Endothelial cell of umbilical vein (primary cell): ENCODE measurements at regions not wholly inside any gene's neighbourhood (a gene's known extent, or its start where the extent isn't known, plus 50 kb on each side); places are given as distances from the start of the nearest gene placed in this dataset.

ENCODE experiments used
- BruUV-seq: library from RNA; stranded (reverse); fragments of 400-500 nt; replicated peaks from 2 replicates; lab custom pipeline; 2021; lab: Mats Ljungman, UMichigan
- CTCF ChIA-PET: fragments of 300-600, 350-600 bp; sonication (Branson Sonifier 250); formaldehyde crosslinking; loops from one replicate; lab custom pipeline; 2021; ENCODE audit warnings: antibody characterized with exemption, inconsistent platforms; lab: Charles Lee
- POLR2A ChIA-PET: fragments of 300-600, 350-600 bp; sonication (Branson Sonifier 250); formaldehyde crosslinking; loops from one replicate; lab custom pipeline; 2021; ENCODE audit warnings: antibody characterized with exemption, inconsistent platforms; lab: Charles Lee
- DNase-seq: peaks from one replicate; pipeline ENCODE4 v3.0.0-alpha.2; 2011; ENCODE audit warnings: low read depth, low spot score
- FAIRE-seq: peaks from 2 replicates; lab custom pipeline; 2011; peaks lifted over from hg19 to GRCh38; lab: Jason Lieb, UNC
- H2AFZ ChIP-seq: 2 replicates; pipeline ENCODE4 v1.6.0; 2012; ENCODE audit warnings: low read depth, low read length, control low read depth, inconsistent platforms
- H3K27ac ChIP-seq: 2 replicates; pipeline ENCODE4 v1.5.1; 2011; ENCODE audit warnings: low read depth, mild to moderate bottlenecking, control low read depth, low read length, moderate library complexity; ENCODE audit not compliant: insufficient read depth
- H3K27me3 ChIP-seq, 2 experiments: 2 replicates each; pipeline versions ENCODE4 v1.6.0 to v1.6.1; 2011; ENCODE audit warnings: low read length in 2 of 2, mixed read lengths in 1 of 2; ENCODE audit not compliant: control insufficient read depth in 2 of 2, insufficient read depth in 2 of 2
- H3K36me3 ChIP-seq, 2 experiments: 2 replicates in 1 of 2; 3 replicates in 1 of 2; pipeline ENCODE4 v1.5.1; 2011; ENCODE audit warnings: low read length in 2 of 2, mild to moderate bottlenecking in 1 of 2, moderate library complexity in 1 of 2; ENCODE audit not compliant: control insufficient read depth in 2 of 2, insufficient read depth in 2 of 2; ENCODE audit errors: extremely low read depth in 1 of 2
- H3K4me1 ChIP-seq: 3 replicates; pipeline ENCODE4 v1.5.1; 2011; ENCODE audit warnings: mild to moderate bottlenecking, low read length; ENCODE audit not compliant: control insufficient read depth, insufficient read depth; ENCODE audit errors: extremely low read depth
- H3K4me2 ChIP-seq: 2 replicates; pipeline ENCODE4 v1.6.1; 2011; ENCODE audit warnings: low read length, control low read depth, mixed read lengths; ENCODE audit not compliant: insufficient read depth
- H3K4me3 ChIP-seq, 3 experiments: fragments of 200-600 bp in 1 of 3; sonication (generic), shearing (Covaris generic) in 1 of 3; replicated peaks in 1 of 3; 2 replicates each; pipeline ENCODE4 v1.5.1; 2011 to 2016; ENCODE audit warnings: control low read depth in 3 of 3, low read length in 3 of 3, mild to moderate bottlenecking in 2 of 3, inconsistent platforms in 1 of 3, low read depth in 1 of 3, moderate library complexity in 1 of 3; ENCODE audit not compliant: insufficient read depth in 1 of 3
- H3K79me2 ChIP-seq: 2 replicates; pipeline ENCODE4 v1.6.0; 2012; ENCODE audit warnings: low read length, inconsistent platforms; ENCODE audit not compliant: control insufficient read depth, insufficient read depth
- H3K9ac ChIP-seq: replicated peaks from 2 replicates; pipeline ENCODE3; 2011; ENCODE audit warnings: low read length, control low read depth; ENCODE audit not compliant: insufficient read depth; ENCODE audit errors: extremely low read depth
- H3K9me1 ChIP-seq: replicated peaks from 3 replicates; pipeline ENCODE4 v1.6.0; 2011; ENCODE audit warnings: mild to moderate bottlenecking, low read length; ENCODE audit not compliant: control insufficient read depth, insufficient read depth; ENCODE audit errors: extremely low read depth
- H3K9me3 ChIP-seq: replicated peaks from 2 replicates; pipeline ENCODE4 v1.5.1; 2012; ENCODE audit warnings: low read length, inconsistent platforms; ENCODE audit not compliant: control insufficient read depth, insufficient read depth
- H4K20me1 ChIP-seq: replicated peaks from 2 replicates; pipeline ENCODE3; 2011; ENCODE audit warnings: mild to moderate bottlenecking, low read length; ENCODE audit not compliant: control insufficient read depth, insufficient read depth; ENCODE audit errors: extremely low read depth
- FOS ChIP-seq: IDR thresholded peaks from 2 replicates; pipeline ENCODE4 v1.6.1; 2011; ENCODE audit warnings: mild to moderate bottlenecking, low read length, moderate library complexity, borderline replicate concordance; ENCODE audit not compliant: insufficient read depth
- JUN ChIP-seq: IDR thresholded peaks from 2 replicates; pipeline ENCODE4 v1.6.1; 2011; ENCODE audit warnings: borderline replicate concordance, low read depth; ENCODE audit not compliant: insufficient read length, insufficient read depth
- MYC ChIP-seq: IDR thresholded peaks from one replicate; pipeline ENCODE4 v1.6.1; 2011; ENCODE audit warnings: mild to moderate bottlenecking, low read depth, low read length
- POLR2A ChIP-seq: IDR thresholded peaks from 2 replicates; pipeline ENCODE4 v1.6.1; 2012; ENCODE audit warnings: low read depth, mild to moderate bottlenecking, control low read depth, low read length
- dilution Hi-C: fragments of 300-500 bp; cut with MboI; formaldehyde crosslinking; loops from one replicate; pipeline ENCODE4 v1.15.0; 2019; ENCODE audit warnings: low sequenced_read_pairs; ENCODE audit not compliant: extremely low pct_ligation_motif_present
- intact Hi-C: fragments of 100-400 bp; cut with micrococcal nuclease; formaldehyde crosslinking; loops from one replicate; pipeline ENCODE4 v1.10.0; 2022
- TF ChIP-seq, protein P1 (sequence below), 2 donors: IDR thresholded peaks; 1 replicate in 1 of 2; 2 replicates in 1 of 2; pipeline ENCODE4 v1.5.1; 2011; ENCODE audit warnings: low read length in 2 of 2, mild to moderate bottlenecking in 2 of 2, moderate library complexity in 2 of 2, control low read depth in 1 of 2, inconsistent platforms in 1 of 2, low read depth in 1 of 2; ENCODE audit not compliant: insufficient read depth in 1 of 2; ENCODE audit errors: extremely low read depth in 1 of 2
- TF ChIP-seq, protein P2 (sequence below): IDR thresholded peaks from 2 replicates; pipeline ENCODE4 v1.6.1; 2011; ENCODE audit not compliant: insufficient read depth, insufficient read length

DNA sequence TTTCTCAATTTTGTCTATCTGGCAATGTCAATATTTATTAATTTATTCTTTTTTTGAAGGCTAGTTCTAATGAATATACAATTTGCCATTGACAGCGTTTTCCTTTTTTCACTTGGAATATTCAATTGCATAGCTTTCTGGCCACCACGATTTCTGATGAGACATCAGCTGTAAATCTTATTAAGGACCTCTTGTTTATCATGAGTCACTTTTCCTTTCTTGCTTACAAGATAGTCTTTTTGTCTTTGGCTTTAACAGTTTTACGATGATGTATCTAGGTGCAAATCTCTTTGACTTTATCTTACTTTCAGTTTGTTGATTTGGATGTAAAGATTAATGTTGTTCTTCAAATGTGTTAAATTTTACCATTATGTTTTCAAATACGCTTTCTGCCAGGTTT is 991.6 kb upstream of the SLC10A2 start:
- intact Hi-C loops (no loop called here), dilution Hi-C loops (no loop called here)
- DNase-seq (peak; percentile 10), FAIRE-seq (no peak)
- no peaks in the 10 kb centered on the region for H3K36me3 ChIP-seq
- no peak overlapping the region for H3K9ac ChIP-seq
- H2AFZ ChIP-seq: peak overlapping the region; percentile 67
- H3K27me3 ChIP-seq: no peaks in the 10 kb centered on the region
- peak overlapping the region in 1 of 3 experiments; percentile 45 for H3K4me3 ChIP-seq
- no peaks in the 10 kb centered on the region for H4K20me1 ChIP-seq
- ChIA-PET CTCF (no interaction called here), POLR2A (no interaction called here)
- BruUV-seq: no TSS peak
- peaks cover 4% of the 10 kb centered on the region for H3K4me1 ChIP-seq
- H3K4me2 ChIP-seq: peak overlapping the region; percentile 60
- H3K9me1 ChIP-seq: no peaks in the 10 kb centered on the region
- H3K79me2 ChIP-seq: no peaks in the 10 kb centered on the region
- no peak overlapping the region for H3K27ac ChIP-seq
- no peaks in the 10 kb centered on the region for H3K9me3 ChIP-seq
- TF ChIP-seq FOS (peak; percentile 24), JUN (no peak)

DNA sequence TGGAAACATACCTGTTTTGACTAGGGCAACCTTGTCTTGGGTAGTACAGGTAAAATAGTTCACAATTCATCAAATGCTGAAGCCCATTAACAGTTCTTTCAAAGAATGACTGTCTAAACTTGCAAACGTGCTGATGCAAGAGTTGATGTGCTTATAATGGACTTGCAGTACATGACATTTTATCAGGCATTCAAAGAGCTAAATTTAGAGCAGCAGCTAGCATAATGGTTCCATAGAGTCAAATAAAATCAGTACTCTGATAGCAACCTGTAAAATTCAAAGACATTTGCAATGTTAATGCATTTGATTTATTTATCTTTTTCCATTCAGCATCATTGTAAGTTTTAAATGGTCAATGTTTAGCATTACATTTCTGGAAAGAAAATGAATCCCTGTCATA is 979.7 kb upstream of the SLC10A2 start:
- no peaks in the 10 kb centered on the region for H3K9me1 ChIP-seq
- FAIRE-seq (no peak), DNase-seq (no peak)
- no TSS peak for BruUV-seq
- TF ChIP-seq, protein P1, sequence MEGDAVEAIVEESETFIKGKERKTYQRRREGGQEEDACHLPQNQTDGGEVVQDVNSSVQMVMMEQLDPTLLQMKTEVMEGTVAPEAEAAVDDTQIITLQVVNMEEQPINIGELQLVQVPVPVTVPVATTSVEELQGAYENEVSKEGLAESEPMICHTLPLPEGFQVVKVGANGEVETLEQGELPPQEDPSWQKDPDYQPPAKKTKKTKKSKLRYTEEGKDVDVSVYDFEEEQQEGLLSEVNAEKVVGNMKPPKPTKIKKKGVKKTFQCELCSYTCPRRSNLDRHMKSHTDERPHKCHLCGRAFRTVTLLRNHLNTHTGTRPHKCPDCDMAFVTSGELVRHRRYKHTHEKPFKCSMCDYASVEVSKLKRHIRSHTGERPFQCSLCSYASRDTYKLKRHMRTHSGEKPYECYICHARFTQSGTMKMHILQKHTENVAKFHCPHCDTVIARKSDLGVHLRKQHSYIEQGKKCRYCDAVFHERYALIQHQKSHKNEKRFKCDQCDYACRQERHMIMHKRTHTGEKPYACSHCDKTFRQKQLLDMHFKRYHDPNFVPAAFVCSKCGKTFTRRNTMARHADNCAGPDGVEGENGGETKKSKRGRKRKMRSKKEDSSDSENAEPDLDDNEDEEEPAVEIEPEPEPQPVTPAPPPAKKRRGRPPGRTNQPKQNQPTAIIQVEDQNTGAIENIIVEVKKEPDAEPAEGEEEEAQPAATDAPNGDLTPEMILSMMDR (IDR thresholded peaks at IDR 0.05; ENCODE audit: extremely low read depth in 1 of 2, insufficient read depth in 1 of 2, low read depth in 1 of 2, low read length in 2 of 2): no peak
- TF ChIP-seq, protein P2, sequence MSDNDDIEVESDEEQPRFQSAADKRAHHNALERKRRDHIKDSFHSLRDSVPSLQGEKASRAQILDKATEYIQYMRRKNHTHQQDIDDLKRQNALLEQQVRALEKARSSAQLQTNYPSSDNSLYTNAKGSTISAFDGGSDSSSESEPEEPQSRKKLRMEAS: no peak
- TF ChIP-seq MYC: no peak
- TF ChIP-seq POLR2A: no peak
- no peaks in the 10 kb centered on the region for H3K36me3 ChIP-seq
- no peak overlapping the region for H3K9ac ChIP-seq
- no peak overlapping the region for H2AFZ ChIP-seq
- H3K4me2 ChIP-seq: no peak overlapping the region
- no peaks in the 10 kb centered on the region for H3K4me1 ChIP-seq
- no peak overlapping the region for H3K27ac ChIP-seq
- H3K9me3 ChIP-seq: no peaks in the 10 kb centered on the region
- ChIA-PET POLR2A (no interaction called here), CTCF (no interaction called here)
- intact Hi-C loops (no loop called here), dilution Hi-C loops (no loop called here)
- H3K27me3 ChIP-seq: no peaks in the 10 kb centered on the region
- H3K4me3 ChIP-seq: no peak overlapping the region
- no peaks in the 10 kb centered on the region for H3K79me2 ChIP-seq
- no peaks in the 10 kb centered on the region for H4K20me1 ChIP-seq
